Stimulated activated naive CD8-positive, alpha-beta T cell treated with anti-CD3 and anti-CD28 coated beads, Interleukin-15, Interleukin-2, amounts not matched to agents 100 ng/mL and 50 ng/mL, for 24 hours (primary cell): ENCODE measurements at regions not wholly inside any gene's neighbourhood (a gene's known extent, or its start where the extent isn't known, plus 50 kb on each side); places are given as distances from the start of the nearest gene placed in this dataset.

Experiments used
- H3K27ac Mint-ChIP-seq: one replicate; pipeline ENCODE4 v1.8.0; 2021; ENCODE audit warnings: mild to moderate bottlenecking, mixed read lengths
- H3K27me3 Mint-ChIP-seq: one replicate; pipeline ENCODE4 v1.8.0; 2021; ENCODE audit warnings: mixed read lengths
- H3K36me3 Mint-ChIP-seq: one replicate; pipeline ENCODE4 v1.8.0; 2021; ENCODE audit warnings: low read depth, mixed read lengths
- H3K4me1 Mint-ChIP-seq: one replicate; pipeline ENCODE4 v1.8.0; 2021; ENCODE audit warnings: low read depth, mixed read lengths
- H3K4me3 Mint-ChIP-seq: one replicate; pipeline ENCODE4 v1.8.0; 2021; ENCODE audit warnings: mild to moderate bottlenecking, mixed read lengths
- H3K9me3 Mint-ChIP-seq: one replicate; pipeline ENCODE4 v1.8.0; 2021; ENCODE audit warnings: mixed read lengths

- H3K36me3 Mint-ChIP-seq, result no peaks in the 10 kb centered on the region
- no peak overlapping the region for H3K4me3 Mint-ChIP-seq
- no peaks in the 10 kb centered on the region for H3K4me1 Mint-ChIP-seq
- peaks cover 11% of the 10 kb centered on the region for H3K9me3 Mint-ChIP-seq
- no peak overlapping the region for H3K27ac Mint-ChIP-seq
- no peaks in the 10 kb centered on the region for H3K27me3 Mint-ChIP-seq
Measured at GRCh38 chr7:9960460-9960859, 1013.2 kb upstream of the PHF14 start.

GRCh38 chr7:9961161-9961922 is 1012.3 kb upstream of the PHF14 start:
- no peaks in the 10 kb centered on the region for H3K36me3 Mint-ChIP-seq
- H3K27ac Mint-ChIP-seq, result no peak overlapping the region
- H3K4me1 Mint-ChIP-seq, result no peaks in the 10 kb centered on the region
- H3K9me3 Mint-ChIP-seq, result peaks cover 11% of the 10 kb centered on the region
- no peaks in the 10 kb centered on the region for H3K27me3 Mint-ChIP-seq
- no peak overlapping the region for H3K4me3 Mint-ChIP-seq

GRCh38 chr7:9962742-9963141 is 1010.9 kb upstream of the PHF14 start:
- peaks cover 14% of the 10 kb centered on the region for H3K9me3 Mint-ChIP-seq
- H3K27me3 Mint-ChIP-seq, result no peaks in the 10 kb centered on the region
- H3K4me3 Mint-ChIP-seq, result no peak overlapping the region
- no peaks in the 10 kb centered on the region for H3K36me3 Mint-ChIP-seq
- H3K27ac Mint-ChIP-seq, result no peak overlapping the region
- no peaks in the 10 kb centered on the region for H3K4me1 Mint-ChIP-seq

- Mint-ChIP-seq H3K4me1 (no peaks in the 10 kb centered on the region), H3K27me3 (no peaks in the 10 kb centered on the region), H3K4me3 (no peak overlapping the region), H3K9me3 (no peaks in the 10 kb centered on the region), H3K36me3 (no peaks in the 10 kb centered on the region), H3K27ac (no peak overlapping the region)
Measured at GRCh38 chr7:9978106-9979064, 995.3 kb upstream of the PHF14 start.

- Mint-ChIP-seq H3K9me3 (no peaks in the 10 kb centered on the region), H3K4me1 (no peaks in the 10 kb centered on the region), H3K27ac (no peak overlapping the region), H3K4me3 (no peak overlapping the region), H3K27me3 (no peaks in the 10 kb centered on the region), H3K36me3 (no peaks in the 10 kb centered on the region)
Measured at GRCh38 chr7:9981742-9982349, 991.8 kb upstream of the PHF14 start.

GRCh38 chr7:9983048-9983447 is 990.6 kb upstream of the PHF14 start:
- Mint-ChIP-seq H3K4me1 (no peaks in the 10 kb centered on the region), H3K36me3 (no peaks in the 10 kb centered on the region)

GRCh38 chr7:10015687-10016086 is 958.0 kb upstream of the PHF14 start:
- no peak overlapping the region for H3K27ac Mint-ChIP-seq
- H3K4me3 Mint-ChIP-seq, result no peak overlapping the region

More at GRCh38 chr7:9983048-9983447, 990.6 kb upstream of the PHF14 start:
- H3K4me3 Mint-ChIP-seq, result no peak overlapping the region
- no peaks in the 10 kb centered on the region for H3K27me3 Mint-ChIP-seq
- peaks cover 3% of the 10 kb centered on the region for H3K9me3 Mint-ChIP-seq
- no peak overlapping the region for H3K27ac Mint-ChIP-seq

GRCh38 chr7:10022480-10022879 is 951.2 kb upstream of the PHF14 start:
- H3K9me3 Mint-ChIP-seq, result peaks cover 4% of the 10 kb centered on the region
- no peak overlapping the region for H3K27ac Mint-ChIP-seq
- no peaks in the 10 kb centered on the region for H3K4me1 Mint-ChIP-seq
- no peaks in the 10 kb centered on the region for H3K36me3 Mint-ChIP-seq
- H3K27me3 Mint-ChIP-seq, result no peaks in the 10 kb centered on the region
- H3K4me3 Mint-ChIP-seq, result no peak overlapping the region

More at GRCh38 chr7:10015687-10016086, 958.0 kb upstream of the PHF14 start:
- Mint-ChIP-seq H3K9me3 (peaks cover 9% of the 10 kb centered on the region), H3K36me3 (no peaks in the 10 kb centered on the region), H3K4me1 (no peaks in the 10 kb centered on the region), H3K27me3 (no peaks in the 10 kb centered on the region)

GRCh38 chr7:10022957-10023356 is 950.7 kb upstream of the PHF14 start:
- Mint-ChIP-seq H3K27me3 (no peaks in the 10 kb centered on the region), H3K4me1 (no peaks in the 10 kb centered on the region), H3K27ac (no peak overlapping the region), H3K4me3 (no peak overlapping the region), H3K36me3 (no peaks in the 10 kb centered on the region), H3K9me3 (peaks cover 4% of the 10 kb centered on the region)

GRCh38 chr7:10034843-10035556 is 938.7 kb upstream of the PHF14 start:
- Mint-ChIP-seq H3K4me1 (no peaks in the 10 kb centered on the region), H3K36me3 (no peaks in the 10 kb centered on the region), H3K27me3 (no peaks in the 10 kb centered on the region), H3K27ac (no peak overlapping the region), H3K9me3 (peaks cover 8% of the 10 kb centered on the region), H3K4me3 (no peak overlapping the region)

GRCh38 chr7:10036693-10037092 is 937.0 kb upstream of the PHF14 start:
- H3K27ac Mint-ChIP-seq, result no peak overlapping the region
- H3K36me3 Mint-ChIP-seq, result no peaks in the 10 kb centered on the region
- no peak overlapping the region for H3K4me3 Mint-ChIP-seq
- H3K9me3 Mint-ChIP-seq, result peaks cover 3% of the 10 kb centered on the region
- H3K27me3 Mint-ChIP-seq, result no peaks in the 10 kb centered on the region
- no peaks in the 10 kb centered on the region for H3K4me1 Mint-ChIP-seq

- Mint-ChIP-seq H3K4me3 (no peak overlapping the region), H3K27ac (no peak overlapping the region), H3K27me3 (no peaks in the 10 kb centered on the region), H3K9me3 (peaks cover 3% of the 10 kb centered on the region), H3K36me3 (no peaks in the 10 kb centered on the region), H3K4me1 (no peaks in the 10 kb centered on the region)
Measured at GRCh38 chr7:10038351-10038750, 935.3 kb upstream of the PHF14 start.

- H3K27ac Mint-ChIP-seq, result no peak overlapping the region
- no peak overlapping the region for H3K4me3 Mint-ChIP-seq
- H3K9me3 Mint-ChIP-seq, result peaks cover 3% of the 10 kb centered on the region
- H3K4me1 Mint-ChIP-seq, result no peaks in the 10 kb centered on the region
- H3K36me3 Mint-ChIP-seq, result no peaks in the 10 kb centered on the region
- no peaks in the 10 kb centered on the region for H3K27me3 Mint-ChIP-seq
Measured at GRCh38 chr7:10040674-10041073, 933.0 kb upstream of the PHF14 start.

- Mint-ChIP-seq H3K36me3 (no peaks in the 10 kb centered on the region), H3K9me3 (peaks cover 8% of the 10 kb centered on the region), H3K4me1 (no peaks in the 10 kb centered on the region), H3K4me3 (no peak overlapping the region), H3K27ac (no peak overlapping the region), H3K27me3 (no peaks in the 10 kb centered on the region)
Measured at GRCh38 chr7:10070899-10071298, 902.8 kb upstream of the PHF14 start.
